HG03280 (cell line): ENCODE measurements at regions not wholly inside any gene's neighbourhood (a gene's known extent, or its start where the extent isn't known, plus 50 kb on each side); places are given as distances from the start of the nearest gene placed in this dataset.
"Not testable (repeated sequence)": the region's sequence is repeated elsewhere in the genome, so short reads cannot be mapped to it uniquely, and the experiment has no call there.

ENCODE experiments used
- ATAC-seq: cut with Tn5 transposase; IDR thresholded peaks from one replicate; pipeline ENCODE4 v1.9.1; 2021; ENCODE audit warnings: mild to moderate bottlenecking, moderate library complexity; ENCODE audit not compliant: unreplicated experiment

DNA sequence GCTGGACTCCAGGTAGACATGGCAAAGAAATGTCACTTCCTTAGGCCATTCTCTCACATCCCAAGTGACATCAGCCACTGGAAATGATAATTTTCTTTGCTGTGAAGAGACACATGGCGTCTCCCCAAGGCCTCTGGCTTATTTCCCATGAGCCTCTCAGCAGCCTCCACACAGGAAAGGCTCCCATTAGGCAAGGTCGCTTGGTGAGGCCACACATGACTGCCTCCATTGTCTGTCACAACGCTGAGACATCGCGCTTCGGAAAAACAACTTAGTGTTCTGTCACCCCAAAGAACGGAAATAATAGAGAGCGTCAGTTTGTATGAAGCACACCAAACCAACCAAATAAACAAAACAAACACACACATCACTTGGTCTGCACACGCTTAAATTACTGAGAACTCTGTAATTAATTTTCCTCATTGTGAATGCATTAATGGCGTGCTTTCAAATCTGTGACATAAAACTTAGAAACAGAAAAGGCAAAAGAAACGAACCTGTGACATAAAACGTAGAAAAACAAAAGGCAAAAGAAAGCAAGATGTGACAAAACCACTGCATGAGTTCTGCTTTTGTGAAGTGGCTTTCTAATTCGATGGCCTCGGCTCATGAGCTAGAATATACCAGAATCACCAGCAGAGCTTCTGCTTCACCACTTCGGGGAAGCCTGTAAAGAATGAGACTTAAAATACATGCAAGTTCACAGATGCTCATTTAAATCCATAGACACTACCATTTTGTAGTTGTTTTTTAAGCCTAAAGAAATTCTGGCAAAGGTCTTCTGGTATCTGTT, 404.2 kb upstream of the SGCG start:
- ATAC-seq: no peak

DNA sequence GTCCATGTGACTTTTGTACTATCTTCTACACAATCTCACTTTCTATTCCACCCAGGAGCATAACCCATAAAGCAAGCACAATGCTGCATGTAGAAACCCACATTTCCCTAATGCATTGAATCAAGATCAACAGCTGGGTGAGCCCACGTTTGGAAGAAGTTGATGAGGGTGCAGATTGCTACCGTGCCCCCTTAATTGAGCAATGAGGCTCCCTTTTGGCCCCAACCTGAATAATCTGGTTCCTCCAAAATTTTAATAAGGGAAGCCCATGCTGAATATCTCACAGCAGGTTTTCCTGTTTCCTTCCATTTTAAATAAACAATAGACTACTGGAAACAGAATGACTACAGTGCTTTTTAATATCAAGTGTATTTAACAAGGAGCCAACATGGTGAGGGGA, 403.6 kb upstream of the SGCG start:
- ATAC-seq: no peak

GRCh38 chr13:22789027-22789593, 391.7 kb upstream of the SGCG start:
- ATAC-seq: no peak

- ATAC-seq: no peak
Observed at GRCh38 chr13:22789916-22790315, 390.9 kb upstream of the SGCG start.

- no peak for ATAC-seq
Observed at GRCh38 chr13:22793598-22794134, 387.1 kb upstream of the SGCG start.

DNA sequence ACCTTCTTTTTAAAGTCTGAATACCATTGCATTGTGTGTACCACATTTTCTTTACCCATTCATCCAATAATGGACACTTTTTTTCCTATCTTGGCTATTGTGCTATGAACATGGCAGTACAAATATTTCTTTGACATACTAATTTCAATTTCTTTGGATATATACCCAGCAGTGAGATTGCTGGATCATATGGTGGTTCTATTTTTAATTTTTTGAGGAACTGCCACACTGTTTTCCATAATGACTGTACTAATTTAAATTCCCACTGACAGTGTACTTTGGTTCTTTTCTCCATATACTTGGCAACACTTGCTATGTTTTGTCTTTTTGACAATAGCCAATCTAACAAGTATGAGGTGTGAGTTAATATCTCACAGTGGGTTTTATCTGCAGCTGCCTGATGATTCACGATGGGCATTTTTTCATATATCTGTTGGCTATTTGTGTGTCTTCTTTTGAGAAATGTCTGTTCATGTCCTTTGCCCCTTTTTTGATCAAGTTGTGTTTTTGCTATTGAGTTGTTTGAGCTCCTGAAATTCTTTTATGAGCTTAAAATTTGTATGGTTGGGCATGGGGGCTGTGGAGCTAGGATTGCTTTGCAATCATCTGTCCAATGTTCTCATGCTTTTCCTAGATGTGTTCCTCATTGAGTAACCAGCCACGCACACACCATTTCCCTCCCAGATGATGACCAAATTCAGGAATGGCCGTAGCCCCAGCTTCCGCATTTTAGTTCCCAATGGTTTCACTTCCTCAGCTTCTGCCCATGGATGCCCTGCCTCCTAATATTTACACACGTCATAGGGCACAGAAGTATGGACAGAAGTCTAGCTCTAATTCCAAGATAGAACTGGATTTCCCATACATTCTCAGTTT, 380.0 kb upstream of the SGCG start:
- ATAC-seq: no peak

DNA sequence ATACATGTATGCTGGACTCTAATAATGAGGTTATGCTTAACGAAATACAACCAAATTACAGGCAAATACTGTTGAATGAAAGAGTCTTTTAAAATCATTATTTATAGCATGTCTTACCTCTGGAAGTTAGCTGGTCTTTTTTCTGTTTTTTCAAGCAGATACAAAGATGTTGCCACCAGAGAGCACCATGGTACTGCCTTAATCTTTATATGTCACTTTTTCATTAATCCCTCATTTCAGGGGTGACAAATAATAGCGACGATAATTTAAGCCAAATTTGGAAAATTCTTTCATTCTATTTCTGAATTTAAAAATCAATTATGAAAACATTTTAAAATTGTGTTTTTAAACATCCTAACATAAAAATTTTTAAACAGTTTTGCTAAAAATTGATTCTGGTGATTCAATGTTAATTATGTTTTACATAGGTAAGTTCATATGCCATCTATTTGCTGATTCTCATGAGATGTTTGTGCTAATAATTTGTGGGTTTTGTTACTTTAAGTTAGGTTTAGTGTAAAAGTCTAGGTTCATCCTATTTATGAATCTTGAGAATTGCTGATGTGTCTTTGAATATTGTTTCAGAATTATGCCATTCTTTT, 379.3 kb upstream of the SGCG start:
- ATAC-seq: no peak

DNA sequence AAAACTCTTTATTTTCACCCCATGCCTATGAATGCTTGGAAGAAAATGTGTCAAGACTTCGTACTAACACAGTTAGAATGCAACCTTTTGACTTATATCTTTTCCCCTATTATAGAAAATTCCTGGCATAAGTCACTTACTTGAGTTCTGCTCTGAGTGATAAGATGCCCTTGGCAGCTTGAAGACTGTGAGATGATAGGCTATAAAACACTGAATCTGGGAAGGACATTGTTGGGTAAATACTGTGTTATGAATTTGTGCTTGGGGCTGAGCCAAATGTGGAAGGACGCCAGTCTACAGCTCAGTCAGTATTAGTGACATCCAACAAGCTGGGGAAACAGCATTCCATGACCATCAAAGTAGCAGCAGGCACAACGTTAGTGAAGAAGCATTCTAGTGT, 368.0 kb upstream of the SGCG start:
- no peak for ATAC-seq

DNA sequence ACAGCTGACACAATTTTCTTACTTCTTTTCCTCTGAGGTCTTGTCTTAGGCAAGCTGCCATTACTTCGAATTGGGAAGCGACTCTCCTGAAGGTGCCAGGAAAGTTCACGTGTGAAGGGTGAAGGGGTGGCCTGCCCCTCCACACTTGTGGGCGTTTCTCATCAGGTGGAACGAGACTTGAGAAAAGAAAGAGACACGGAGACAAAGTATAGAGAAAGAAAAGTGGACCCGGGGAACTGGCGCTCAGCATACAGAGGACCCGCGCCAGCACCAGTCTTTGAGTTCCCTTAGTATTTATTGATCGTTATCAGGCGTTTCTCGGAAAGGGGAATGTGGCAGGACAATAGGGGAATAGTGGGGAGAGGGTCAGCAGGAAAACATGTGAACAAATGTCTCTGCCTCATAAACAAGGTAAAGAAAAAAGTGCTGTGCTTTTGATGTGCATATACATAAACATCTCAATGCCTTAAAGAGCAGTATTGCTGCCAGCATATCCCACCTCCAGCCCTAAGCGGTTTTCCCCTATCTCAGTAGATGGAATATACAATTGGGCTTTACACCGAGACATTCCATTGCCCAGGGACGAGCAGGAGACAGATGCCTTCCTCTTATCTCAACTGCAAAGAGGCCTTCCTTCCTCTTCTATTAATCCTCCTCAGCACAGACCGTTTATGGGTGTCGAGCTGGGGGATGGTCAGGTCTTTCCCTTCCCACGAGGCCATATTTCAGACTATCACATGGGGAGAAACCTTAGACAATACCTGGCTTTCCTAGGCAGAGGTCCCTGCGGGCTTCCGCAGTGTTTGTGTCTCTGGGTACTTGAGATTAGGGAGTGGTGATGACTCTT, 367.0 kb upstream of the SGCG start:
- ATAC-seq: not testable (repeated sequence)

DNA sequence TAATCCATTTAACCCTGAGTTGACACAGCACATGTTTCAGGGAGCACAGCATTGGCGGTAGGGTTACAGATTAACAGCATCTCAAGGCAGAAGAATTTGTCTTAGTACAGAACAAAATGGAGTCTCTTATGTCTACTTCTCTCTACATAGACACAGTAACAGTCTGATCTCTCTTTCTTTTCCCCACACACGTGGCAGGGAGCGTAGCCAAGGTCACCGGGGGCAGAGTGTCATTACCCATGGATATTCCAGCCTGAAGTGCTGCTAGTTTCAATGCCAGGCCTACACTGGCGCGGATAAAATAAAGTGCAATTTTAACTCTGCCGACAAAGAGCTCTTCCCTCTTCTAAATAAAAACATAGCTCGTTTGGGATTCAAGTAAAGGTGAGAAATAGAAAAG, 366.3 kb upstream of the SGCG start:
- not testable (repeated sequence) for ATAC-seq

DNA sequence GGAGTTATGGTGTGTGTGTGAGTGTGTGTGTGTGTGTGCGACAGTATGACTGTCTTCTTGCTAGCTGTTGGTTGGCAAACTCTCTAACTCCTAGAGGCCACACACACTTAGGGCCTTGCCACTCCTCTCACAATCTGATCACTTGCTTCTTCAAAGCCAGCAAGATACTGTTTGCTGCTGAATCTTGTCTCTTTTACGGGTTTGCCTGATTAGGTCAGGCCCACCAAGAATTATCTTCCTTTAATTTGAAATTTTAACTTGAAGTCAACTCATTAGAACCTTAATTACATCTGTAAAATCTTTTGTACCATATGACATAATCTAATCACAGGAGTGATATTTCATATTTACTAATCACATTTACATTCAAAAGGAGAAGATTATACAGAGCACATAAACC, 359.2 kb upstream of the SGCG start:
- ATAC-seq: no peak

GRCh38 chr13:22825186-22825585, 355.6 kb upstream of the SGCG start:
- no peak for ATAC-seq

GRCh38 chr13:22828081-22828480, 352.7 kb upstream of the SGCG start:
- no peak for ATAC-seq

DNA sequence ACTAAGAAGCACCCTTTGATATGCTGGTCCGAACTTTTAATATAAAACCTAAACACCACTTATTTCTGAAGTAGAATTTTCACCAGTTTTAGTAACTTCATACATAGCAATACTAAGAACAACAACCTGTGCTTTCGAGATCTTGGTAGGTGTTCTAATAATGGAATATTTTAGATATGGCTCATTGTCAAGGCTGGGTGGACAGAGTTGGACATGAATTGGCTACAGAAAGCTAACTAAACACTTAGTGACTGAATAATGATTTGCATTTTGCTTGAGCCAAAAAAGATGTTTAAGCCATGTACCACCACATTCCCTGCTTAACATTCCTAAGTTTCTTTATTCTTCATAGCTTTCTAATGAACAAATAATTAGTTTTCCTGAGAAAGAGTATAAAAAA, 344.3 kb upstream of the SGCG start:
- ATAC-seq: no peak

DNA sequence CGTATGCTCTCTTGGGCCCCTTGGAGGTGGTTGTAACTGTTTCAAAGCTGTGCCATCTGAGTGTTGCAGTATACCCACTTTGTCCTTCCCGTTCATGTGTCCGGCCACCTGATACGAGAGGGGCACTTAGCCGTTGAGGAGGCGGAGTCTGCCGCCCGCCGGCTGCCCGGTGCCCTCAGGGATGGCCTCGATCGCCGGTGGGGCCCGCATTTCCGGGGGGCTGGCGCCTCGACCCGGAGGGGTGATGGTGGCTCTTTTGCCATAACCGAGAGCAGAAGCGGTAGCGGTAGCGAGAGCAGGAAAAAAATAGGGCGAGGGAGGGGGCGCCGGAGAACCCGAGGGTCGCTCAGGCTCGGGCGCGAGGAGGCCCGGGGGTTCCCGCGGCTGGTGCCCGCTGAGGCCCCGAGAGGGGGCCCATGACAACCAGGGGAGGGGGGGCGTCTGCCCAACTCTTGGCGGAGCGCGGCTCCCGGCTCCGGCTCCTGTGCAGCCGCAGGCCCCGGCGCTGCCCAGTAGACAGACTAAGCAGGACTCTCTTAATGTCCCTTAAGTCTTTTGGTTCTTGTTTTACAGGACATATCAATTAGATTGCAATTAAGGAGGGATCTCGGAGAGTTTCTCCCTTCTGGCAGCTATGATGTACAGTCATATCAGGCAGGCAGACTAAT, 342.7 kb upstream of the SGCG start:
- no peak for ATAC-seq

GRCh38 chr13:22839603-22840530, 340.9 kb upstream of the SGCG start:
- no peak for ATAC-seq

- no peak for ATAC-seq
Observed at GRCh38 chr13:22846551-22846950, 334.2 kb upstream of the SGCG start.

DNA sequence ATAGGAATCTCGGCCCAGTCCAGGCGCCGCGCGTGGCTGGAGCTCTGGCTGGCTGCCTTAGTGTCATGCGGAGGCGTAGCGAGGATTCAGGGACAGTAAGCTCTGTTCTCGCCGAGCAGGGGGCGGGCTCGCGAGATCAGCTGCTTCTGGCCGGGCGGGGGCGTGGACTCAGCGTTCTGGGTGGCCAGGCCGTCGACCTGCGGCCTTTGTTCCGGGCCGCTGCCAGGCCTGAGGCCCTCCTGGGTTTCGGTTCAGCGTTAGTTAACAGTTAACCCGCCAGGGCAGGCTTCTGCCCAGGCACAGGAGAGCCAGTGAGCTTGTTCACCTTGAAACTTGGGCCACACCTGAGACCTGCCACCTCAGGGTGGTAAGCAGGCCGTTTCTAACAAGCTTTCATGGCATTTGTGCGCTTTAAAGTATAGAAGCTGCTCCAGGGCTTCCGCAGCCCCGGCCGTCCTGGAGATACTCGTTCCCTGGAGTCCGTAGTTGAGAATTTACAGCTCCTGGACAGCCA, 332.2 kb upstream of the SGCG start:
- ATAC-seq: no peak
